HG03025 (cell line): ENCODE measurements at regions not wholly inside any gene's neighbourhood (a gene's known extent, or its start where the extent isn't known, plus 50 kb on each side); places are given as distances from the start of the nearest gene placed in this dataset.
"Not testable (repeated sequence)": the region's sequence is repeated elsewhere in the genome, so short reads cannot be mapped to it uniquely, and the experiment has no call there.

Experiments used
- ATAC-seq: cut with Tn5 transposase; IDR thresholded peaks from one replicate; pipeline ENCODE4 v1.9.1; 2021; ENCODE audit warnings: mild to moderate bottlenecking, moderate library complexity; ENCODE audit not compliant: unreplicated experiment, low FRiP score

DNA sequence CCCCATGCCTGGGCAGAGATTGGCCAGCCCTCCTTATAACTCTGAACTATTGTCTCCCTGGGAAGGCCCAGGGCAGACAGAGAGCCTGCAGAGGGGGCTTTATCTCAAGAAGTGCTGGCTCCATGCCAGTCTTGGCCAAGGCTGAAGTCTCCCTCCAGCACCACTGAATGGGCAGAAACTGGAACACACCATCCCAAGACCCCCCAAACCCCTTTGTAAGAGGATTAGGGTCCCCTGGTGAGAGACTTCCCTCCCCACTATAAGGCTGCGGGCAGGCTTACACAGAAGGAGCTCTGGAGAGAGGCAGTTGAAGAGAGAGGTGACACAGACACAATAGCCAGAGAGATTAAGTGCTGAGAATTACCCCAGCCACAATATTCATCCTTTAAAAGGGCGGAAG, 97.2 kb downstream of the NAV1 start:
- ATAC-seq: no peak

DNA sequence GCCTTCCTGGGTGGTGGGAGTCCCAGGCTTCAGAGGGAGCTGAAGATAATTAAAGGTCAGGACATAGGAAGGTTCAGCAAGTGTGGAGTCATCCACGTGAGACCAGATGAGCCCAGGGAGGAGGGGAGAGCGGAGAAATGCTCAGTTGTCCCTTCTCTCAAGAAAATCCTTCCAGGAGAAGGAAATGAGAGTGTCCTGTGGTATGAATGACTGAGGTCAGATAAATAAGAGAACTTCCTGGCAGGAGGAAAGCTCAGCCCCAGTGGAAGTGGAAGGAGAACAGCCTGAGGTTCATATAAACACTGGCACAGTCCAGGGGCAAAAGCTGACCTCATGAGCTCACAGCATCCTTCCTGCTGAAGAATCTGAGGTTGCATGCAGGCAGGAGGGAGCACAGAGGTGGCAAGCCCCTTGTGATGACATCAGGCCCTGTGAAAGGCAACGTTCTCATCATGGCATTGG, 97.6 kb downstream of the NAV1 start:
- no peak for ATAC-seq

DNA sequence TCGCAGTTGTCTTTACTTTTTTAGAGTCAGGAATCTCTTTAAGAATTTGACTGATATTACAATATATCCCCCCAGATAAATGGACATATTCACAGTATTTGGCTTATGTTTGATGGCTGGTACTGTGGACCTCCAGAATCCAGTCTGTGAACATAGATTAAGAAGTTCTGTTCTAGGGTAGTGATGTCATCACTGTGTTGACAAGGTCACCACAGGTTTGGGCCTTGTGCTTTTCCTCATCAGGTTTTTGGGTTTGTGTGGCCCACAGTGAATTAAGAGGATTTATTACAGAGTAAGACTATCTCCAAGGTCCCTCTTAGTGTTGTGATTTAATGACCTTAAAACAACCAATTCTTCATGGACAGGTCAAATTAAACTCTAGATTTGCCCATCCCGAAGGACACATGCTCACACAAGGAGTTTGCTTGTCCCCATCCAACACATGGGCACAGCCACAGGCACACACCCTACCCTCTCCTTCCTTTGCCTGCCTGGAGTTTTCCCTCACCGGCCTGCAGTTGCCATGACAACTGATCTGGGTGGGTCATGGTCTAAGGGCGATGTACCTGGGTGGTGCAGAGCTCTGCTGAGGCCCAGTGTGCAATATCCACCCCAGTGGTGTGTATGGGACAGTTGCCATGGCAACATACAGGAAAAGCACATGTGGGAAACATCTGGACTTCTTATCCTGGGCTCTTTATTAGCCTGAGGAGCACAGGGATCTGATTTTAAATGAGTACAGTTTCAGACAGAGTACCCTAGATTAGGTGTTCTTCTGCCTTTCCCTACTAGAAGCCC, 98.6 kb downstream of the NAV1 start:
- no peak for ATAC-seq

DNA sequence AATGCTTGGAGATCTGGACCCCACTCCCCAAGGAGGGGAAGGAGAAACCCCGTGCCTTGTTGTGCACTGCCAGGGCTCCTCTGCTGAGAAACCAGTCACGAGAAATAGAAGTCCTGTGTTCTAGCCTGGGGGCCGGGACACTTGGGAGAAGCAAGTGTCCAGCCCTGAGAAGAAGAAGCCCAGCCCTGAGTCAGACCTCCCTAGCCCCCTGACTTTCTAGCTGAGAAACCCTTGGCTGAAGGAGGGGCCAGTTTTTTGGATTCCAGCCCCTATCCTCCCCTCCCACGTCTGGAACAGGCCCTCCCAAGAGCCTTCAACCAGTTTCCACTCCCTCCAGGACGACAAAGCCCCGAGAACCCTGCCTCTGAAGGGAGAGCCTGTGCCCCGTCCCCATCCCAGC, 100.5 kb downstream of the NAV1 start:
- ATAC-seq: no peak

DNA sequence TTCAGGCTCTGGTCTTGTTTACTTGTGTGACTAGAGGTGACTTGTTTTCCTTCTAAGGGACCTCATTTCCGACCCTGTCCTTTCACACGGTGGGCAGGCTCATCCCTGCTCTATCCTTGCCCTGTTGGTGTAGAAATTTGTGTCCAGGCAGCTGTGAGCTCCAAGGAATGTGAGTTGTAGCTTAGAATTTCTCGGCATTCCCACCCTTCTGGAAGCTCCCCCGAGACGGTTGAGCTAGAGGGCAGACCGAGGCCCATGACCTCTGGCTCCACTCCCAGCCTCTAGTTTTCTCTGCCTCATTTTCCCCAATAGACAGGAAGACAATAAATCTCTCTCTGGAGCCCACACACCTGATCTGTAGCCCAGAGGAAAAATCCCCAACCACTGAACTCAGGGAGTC, 100.9 kb downstream of the NAV1 start:
- no peak for ATAC-seq

DNA sequence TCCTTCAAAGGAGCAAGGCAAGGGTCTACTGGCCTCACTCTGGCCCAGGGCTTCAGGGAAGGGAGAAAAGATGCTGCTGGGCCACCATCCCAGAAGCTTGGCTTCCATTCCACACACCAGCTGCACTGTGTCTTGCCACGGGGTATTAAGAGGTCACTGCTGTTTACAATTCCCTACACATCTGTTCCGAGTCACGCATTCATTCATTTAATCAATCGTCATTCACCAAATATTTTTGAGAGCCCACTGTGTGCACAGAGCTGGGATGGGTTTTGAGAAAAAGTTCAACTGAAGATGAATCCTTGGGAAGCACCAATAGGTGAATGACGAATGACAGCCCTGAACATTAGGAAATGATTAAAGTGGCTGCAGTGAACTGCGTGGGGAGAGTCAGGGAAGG, 101.7 kb downstream of the NAV1 start:
- no peak for ATAC-seq

DNA sequence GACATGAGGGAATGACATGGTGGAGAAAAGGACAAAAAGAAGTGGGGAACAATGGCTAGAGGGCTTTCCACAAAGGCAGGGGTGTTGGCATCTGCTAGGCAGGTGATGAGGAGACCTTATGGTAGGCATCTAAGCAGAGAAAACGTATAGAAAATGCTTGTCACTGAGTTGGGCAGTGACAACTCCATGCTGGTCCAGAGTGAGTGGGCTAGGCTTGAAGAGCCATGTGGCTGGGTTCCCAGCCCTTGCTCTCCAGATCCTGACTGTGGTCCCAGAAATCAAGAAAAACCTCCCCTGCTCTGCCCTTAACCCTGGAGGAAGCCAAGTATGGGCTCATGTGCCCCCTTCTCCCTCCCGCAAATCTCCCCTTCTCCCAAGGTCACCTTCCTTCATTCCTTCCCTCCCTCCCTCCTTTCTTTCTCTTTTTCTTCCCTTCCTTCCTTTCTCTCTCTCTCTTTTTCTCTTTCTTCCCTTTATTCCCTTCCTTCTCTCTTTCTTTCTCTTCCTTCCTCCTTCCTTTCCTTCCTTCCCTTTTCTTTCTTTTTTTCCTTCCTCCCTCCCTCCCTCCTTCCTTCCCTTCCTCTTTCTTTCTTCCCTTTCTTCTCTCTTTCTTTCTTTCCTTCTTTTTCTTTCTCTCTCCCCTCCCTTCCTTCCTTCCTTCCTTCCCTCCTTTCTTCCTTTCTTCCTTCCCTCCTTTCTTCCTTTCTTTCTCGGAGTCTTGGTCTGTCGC, 102.8 kb downstream of the NAV1 start:
- ATAC-seq: no peak

DNA sequence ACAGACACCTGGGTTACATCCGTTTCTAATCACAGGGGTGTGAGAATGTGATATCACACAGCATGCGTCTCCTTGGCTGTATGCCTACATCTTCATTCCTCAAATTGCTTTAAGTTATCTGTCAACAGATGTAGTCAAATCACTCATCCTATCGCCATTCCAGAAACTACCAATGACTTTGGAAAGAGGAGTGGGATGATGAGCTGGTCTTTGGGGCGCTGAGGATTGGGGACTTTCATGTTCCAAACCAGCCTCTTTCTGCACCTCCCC, 104.8 kb downstream of the NAV1 start:
- ATAC-seq: no peak

DNA sequence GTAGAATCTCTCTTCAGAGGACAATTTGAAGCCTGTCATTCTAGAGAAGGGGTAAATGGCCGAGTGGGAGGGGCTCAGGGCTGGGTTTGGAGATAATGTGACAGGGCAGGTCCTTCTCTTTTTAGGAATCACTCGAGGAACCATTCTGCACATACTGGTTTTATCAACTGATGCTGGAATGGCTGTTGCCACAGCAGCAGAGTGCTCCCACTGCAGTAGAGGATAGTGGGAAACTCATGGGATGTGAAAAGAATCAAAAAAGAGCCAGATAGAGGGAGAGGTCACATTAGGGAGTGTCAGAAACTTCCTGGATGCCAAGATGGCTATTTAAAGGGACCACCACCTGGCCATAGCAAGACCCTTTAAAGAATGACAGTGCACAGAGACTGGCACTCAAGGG, 105.3 kb downstream of the NAV1 start:
- no peak for ATAC-seq

DNA sequence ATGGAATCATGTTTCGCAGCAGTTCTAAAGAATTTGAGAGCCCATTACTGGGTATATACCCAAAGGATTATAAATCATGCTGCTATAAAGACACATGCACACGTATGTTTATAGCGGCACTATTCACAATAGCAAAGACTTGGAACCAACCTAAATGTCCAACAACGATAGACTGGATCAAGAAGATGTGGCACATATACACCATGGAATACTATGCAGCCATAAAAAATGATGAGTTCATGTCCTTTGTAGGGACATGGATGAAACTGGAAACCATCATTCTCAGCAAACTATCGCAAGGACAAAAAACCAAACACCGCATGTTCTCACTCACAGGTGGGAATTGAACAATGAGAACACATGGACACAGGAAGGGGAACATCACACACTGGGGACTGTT, 106.1 kb downstream of the NAV1 start:
- ATAC-seq: not testable (repeated sequence)

DNA sequence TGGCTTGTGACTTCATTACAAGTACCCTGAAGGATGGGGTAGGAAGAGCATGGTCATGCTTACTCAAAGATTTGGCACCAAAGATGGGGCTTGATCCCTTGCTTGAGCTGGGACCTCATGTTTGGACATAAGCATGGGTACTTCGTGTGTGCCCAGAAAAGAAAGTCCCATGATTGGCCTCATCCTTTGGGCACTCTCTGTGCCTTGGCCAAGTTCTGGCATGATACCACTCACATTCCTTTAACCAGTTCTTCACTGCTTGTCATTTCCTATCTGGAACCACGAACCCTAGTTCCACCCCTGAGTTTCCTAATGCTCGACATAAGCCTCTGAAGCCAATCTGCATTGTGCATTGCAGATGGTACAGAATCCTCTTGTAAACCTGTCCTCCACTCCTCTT, 107.0 kb downstream of the NAV1 start:
- no peak for ATAC-seq

DNA sequence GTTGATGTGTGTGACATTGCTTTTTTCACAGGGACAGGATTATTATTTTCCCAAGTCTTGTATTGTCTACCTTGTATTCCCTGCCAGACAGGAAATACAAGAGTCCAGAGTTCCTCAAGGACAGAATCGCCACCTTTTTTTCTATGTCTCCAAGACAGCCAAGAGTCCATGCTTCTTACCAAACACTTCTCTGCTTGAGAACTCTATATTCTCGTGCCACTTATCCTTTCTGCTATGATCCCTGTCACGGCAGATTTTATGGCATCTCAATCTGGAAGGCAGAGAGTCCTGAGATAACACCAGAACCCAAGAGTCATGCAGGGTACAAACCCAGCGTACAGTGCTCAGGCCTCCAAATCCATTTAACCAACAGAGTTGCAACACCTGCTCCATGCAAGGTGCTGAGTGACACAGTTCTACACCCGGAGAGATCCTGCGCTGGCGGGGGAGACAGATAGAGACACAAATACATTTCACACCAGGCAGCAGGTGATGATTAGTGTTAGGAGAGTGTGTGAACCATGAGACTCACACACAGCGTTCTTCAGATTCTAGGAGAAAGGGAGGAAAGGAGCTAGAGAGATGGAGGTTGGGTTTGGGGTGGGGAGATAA, 107.6 kb downstream of the NAV1 start:
- ATAC-seq: no peak

DNA sequence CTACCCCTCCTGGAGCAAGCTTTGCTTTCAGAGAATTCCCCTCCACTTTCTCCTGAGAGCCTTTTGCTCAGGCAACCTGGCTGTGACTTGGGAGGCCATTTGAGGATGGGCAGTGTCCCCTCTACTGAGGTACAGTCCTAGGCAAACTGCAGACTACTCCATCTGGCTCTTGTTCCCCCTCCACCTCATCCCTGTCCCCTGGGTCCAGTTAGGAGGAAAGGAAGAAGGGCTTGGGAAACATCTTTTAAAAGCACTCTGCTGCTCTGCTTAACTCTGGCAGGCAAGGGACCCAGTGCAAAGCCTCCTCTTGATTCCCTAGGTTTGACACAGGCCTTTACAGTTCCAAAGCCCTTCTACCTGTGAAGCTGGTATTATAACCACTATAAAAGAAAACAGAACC, 108.2 kb downstream of the NAV1 start:
- ATAC-seq: no peak

DNA sequence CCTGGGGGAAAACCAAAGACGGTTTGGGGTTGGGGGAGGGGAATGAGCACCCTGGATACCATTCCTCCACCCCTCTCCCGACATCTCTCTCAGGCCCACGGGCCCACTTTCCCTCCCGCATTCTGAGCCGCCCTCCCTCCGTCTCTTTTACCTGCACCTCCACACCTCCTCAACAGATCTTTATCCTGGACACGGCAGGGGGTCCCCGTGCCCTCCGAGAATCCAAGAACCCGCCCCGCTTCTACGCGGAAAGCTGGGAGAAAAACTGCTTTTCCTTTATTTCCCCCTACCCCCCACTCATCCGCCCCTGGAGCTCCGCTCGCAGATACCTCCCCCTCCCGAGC, 108.8 kb downstream of the NAV1 start:
- ATAC-seq: no peak

DNA sequence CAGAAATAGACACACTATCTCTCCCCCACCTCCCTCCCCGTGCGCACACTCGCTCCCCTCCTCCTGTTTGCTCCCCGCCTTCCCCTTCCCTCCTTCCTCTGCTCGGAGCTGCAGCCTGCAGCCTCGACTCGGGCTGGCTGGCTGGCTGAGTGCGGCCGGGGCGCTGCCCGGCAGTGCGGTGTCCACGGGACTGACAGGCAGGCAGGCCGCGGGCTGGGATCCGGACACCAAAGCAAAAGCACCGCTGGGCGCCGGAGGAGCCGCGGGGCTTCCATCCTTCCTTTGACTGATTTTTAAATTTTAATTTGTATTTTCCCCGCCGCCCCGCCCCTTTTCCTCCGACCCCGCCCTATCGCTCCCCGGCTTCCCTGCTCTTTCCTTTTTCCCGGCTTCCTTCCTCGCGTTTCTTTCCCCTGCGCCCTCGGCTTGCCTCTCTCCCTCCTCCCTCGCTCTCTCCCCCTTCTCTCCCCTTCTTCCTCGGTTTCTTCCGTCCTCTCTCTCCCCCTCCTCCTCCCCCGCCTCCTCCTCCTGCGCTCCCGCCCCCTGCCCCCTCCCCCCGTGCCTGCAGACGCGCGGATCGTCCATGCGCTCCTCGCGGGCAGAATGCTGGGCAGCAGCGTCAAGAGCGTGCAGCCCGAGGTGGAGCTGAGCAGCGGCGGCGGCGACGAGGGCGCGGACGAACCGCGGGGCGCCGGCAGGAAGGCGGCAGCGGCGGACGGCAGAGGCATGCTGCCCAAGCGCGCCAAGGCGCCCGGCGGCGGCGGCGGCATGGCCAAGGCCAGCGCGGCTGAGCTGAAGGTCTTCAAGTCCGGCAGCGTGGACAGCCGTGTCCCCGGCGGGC, 109.4 kb downstream of the NAV1 start:
- ATAC-seq: no peak

DNA sequence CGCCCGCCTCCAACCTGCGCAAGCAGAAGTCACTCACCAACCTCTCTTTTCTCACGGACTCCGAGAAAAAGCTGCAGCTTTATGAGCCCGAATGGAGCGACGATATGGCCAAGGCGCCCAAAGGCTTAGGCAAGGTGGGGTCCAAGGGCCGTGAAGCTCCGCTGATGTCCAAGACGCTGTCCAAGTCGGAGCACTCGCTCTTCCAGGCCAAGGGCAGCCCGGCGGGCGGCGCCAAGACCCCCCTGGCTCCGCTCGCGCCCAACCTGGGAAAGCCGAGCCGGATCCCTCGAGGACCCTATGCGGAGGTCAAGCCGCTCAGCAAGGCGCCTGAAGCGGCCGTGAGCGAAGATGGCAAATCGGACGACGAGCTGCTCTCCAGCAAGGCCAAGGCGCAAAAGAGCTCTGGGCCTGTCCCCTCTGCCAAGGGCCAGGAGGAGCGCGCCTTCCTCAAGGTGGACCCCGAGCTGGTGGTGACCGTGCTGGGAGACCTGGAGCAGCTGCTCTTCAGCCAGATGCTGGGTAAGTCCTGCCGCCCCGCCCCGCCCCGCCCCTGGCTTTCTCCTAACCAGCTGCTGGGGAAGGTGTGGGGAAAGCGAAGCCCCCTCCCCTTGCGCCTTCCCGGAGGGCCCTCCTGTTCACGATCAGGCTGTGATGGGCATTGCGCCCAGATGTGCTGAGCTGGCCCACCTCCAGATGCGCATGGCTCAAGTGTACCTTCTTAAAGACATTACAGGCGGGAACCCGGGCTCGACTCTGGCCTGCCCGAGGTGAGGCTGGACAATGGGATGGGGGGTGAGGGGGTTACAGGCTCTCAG, 110.2 kb downstream of the NAV1 start:
- no peak for ATAC-seq

DNA sequence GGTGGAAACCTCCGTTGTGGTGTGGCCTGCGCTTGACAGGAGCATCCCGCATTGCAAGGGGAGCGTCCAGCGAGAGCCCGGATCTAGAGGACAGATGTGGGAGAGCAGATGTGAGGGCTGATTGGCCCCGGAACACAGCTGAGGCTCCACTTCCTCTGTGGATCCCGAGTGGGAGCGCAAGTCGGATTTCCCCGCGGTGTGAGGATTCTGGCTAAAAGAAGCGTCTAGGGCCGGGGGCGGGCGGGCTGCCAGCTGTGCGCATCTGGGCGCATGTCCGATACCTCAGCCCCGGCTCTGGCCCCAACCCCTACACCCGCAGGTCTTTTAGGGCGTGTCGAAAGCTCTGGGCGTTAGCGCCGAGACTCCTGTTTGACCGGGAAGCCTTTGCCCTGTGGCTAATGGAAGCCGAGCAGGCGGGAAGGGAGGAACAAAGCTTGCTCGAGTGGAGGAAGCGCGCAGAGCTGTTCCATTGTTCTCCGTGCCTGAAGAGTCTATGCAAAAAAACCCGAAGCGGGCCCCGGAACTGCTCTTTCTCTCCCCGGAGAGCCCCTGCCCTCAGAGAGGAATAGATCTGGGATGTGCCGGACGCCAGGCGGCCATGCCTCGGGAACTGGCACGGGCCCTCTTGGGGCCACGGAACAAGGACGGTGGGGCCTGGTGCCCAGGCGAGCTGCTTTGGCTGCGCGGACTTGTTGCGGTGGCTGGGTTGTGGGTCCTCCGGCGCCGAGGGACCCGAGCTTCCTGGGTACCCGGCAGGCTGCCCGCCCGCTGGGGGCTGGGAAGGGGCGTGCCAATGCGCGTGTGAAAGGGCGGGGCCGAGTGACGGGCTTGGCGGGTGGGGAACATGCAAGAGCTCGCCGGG, 111.1 kb downstream of the NAV1 start:
- no peak for ATAC-seq

DNA sequence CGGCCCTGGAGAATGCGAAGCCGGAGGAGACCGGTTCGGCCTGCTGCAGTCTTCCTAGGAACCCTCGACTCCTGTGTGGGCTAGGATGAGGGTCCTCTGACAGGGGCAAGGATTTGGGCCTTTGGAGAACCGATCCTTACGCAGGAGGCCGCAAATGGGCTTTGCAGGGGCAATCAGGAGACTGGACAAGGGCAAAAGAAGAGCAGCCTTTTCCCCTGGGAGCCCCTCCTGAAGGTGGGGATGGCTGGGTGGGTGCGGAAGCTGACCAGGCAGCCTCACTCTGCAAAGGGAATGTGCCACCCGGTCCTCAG, 111.7 kb downstream of the NAV1 start:
- no peak for ATAC-seq

DNA sequence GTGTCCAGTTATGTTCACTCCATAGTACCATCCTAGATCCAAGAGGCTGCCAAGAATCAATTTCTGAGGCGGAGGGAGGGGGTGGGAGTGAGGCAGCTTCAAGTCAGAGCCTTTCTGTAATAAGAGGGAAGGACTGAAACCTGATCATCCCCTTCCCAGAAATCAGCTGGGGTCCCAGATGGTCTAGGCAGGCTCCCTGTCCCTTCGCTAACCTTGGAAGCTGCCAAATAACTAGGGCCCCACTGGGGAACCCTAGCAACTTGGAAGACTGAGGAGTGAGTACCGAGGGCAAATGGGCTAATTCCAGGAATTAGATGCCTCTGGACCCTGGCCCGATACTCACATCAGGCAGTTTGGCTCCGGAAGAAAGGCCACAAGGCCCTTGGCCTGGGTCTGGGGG, 113.3 kb downstream of the NAV1 start:
- no peak for ATAC-seq

DNA sequence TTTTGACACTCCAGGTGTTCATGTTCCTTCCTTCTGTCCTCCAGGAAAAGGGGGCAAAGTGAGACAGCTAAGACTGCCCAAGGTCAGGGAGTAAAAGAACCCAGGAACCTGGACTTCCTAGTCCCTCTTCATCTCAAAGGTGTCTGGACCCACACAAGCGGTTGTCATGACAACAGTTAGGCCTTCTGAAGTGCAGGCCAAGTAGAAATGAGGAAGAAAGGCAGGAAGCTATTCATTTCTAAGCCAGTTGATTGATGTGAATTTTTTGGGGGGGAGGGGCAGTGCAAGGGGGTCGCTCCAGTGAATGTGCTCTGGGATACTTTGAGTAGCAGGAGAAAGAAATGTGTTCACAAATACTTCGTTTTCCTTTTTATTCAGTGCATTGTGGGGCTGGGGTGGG, 114.3 kb downstream of the NAV1 start:
- ATAC-seq: no peak
